ENCODE measurements at regions not wholly inside any gene's neighbourhood (a gene's known extent, or its start where the extent isn't known, plus 50 kb on each side); places are given as distances from the start of the nearest gene placed in this dataset.

DNA sequence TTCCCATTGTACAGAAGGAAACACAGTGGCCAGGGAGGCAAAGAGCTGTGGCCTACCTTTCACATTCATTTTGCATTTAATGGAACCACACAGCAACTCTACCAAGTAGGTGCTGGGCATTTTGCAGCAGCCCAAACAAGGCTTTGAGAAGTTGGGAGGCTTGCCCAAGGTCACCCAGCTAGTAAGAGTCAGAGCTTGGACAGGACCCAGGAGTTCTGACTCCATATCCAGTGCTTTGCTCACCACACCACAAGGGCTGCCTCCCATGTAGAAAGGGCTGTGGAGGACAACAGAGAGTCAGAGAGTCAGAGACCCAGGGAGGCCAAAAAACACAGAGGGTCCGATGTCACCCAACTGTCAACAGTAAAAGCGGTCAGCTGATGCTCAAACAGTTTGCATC, 400.2 kb downstream of the BCL11B start:
- TF ChIP-seq POLR2A (IDR thresholded peaks at IDR 0.05; ENCODE audit: low read depth) (no peak), CTCF (IDR thresholded peaks at IDR 0.05) (no peak)
